Neural cell (in vitro differentiated cells): ENCODE measurements at regions not wholly inside any gene's neighbourhood (a gene's known extent, or its start where the extent isn't known, plus 50 kb on each side); places are given as distances from the start of the nearest gene placed in this dataset.
"Not testable (repeated sequence)": the region's sequence is repeated elsewhere in the genome, so short reads cannot be mapped to it uniquely, and the experiment has no call there.

ENCODE experiments used
- EZH2 ChIP-seq: fragments of 200-600, 300-800 bp; shearing (Covaris generic), sonication (generic); IDR thresholded peaks from 2 replicates; pipeline ENCODE4 v1.6.1; 2014; ENCODE audit warnings: antibody characterized with exemption, low read length, borderline replicate concordance, mild to moderate bottlenecking; ENCODE audit not compliant: insufficient read depth, poor library complexity, severe bottlenecking
- POLR2AphosphoS5 ChIP-seq: IDR thresholded peaks from 2 replicates; pipeline ENCODE4 v1.6.1; 2012
- RAD21 ChIP-seq: fragments of 450-650 bp; conservative IDR thresholded peaks from 2 replicates; pipeline ENCODE4 v1.6.1; 2014; ENCODE audit warnings: antibody characterized with exemption, mild to moderate bottlenecking, moderate library complexity
- SMC3 ChIP-seq: fragments of 450-650 bp; conservative IDR thresholded peaks from 2 replicates; pipeline ENCODE4 v1.6.1; 2014; ENCODE audit warnings: antibody characterized with exemption, mild to moderate bottlenecking, moderate library complexity; ENCODE audit not compliant: poor library complexity
- TAF1 ChIP-seq: IDR thresholded peaks from 2 replicates; pipeline ENCODE4 v1.6.1; 2012; ENCODE audit warnings: low read depth
- TF ChIP-seq, protein P1 (sequence below): fragments of 450-650 bp; IDR thresholded peaks from 2 replicates; pipeline ENCODE4 v1.5.1; 2014; ENCODE audit warnings: antibody characterized with exemption, mild to moderate bottlenecking, moderate library complexity; ENCODE audit not compliant: poor library complexity, severe bottlenecking
- TF ChIP-seq, protein P2 (sequence below): IDR thresholded peaks from 2 replicates; pipeline ENCODE4 v1.6.1; 2012; ENCODE audit warnings: borderline replicate concordance

DNA sequence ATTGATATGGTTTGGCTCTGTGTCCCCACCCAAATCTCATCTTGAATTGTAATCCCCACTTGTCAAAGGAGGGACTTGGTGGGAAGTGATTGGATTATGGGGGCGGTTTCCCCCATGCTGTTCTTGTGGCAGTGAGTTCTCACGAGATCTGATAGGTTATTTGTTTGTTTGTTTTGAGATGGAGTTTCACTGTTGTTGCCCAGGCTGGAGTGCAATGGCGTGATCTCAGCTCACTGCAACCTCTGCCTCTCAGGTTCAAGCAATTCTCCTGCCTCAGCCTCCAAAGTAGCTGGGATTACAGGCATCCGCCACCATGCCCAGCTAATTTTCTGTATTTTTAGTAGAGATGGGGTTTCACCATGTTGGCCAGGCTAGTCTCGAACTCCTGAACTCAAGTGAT is 364.7 kb downstream of the DSC3 start:
- TF ChIP-seq, protein P1, sequence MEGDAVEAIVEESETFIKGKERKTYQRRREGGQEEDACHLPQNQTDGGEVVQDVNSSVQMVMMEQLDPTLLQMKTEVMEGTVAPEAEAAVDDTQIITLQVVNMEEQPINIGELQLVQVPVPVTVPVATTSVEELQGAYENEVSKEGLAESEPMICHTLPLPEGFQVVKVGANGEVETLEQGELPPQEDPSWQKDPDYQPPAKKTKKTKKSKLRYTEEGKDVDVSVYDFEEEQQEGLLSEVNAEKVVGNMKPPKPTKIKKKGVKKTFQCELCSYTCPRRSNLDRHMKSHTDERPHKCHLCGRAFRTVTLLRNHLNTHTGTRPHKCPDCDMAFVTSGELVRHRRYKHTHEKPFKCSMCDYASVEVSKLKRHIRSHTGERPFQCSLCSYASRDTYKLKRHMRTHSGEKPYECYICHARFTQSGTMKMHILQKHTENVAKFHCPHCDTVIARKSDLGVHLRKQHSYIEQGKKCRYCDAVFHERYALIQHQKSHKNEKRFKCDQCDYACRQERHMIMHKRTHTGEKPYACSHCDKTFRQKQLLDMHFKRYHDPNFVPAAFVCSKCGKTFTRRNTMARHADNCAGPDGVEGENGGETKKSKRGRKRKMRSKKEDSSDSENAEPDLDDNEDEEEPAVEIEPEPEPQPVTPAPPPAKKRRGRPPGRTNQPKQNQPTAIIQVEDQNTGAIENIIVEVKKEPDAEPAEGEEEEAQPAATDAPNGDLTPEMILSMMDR: not testable (repeated sequence)
- not testable (repeated sequence) for TF ChIP-seq POLR2AphosphoS5, SMC3, TAF1, EZH2, RAD21
- TF ChIP-seq, protein P2, sequence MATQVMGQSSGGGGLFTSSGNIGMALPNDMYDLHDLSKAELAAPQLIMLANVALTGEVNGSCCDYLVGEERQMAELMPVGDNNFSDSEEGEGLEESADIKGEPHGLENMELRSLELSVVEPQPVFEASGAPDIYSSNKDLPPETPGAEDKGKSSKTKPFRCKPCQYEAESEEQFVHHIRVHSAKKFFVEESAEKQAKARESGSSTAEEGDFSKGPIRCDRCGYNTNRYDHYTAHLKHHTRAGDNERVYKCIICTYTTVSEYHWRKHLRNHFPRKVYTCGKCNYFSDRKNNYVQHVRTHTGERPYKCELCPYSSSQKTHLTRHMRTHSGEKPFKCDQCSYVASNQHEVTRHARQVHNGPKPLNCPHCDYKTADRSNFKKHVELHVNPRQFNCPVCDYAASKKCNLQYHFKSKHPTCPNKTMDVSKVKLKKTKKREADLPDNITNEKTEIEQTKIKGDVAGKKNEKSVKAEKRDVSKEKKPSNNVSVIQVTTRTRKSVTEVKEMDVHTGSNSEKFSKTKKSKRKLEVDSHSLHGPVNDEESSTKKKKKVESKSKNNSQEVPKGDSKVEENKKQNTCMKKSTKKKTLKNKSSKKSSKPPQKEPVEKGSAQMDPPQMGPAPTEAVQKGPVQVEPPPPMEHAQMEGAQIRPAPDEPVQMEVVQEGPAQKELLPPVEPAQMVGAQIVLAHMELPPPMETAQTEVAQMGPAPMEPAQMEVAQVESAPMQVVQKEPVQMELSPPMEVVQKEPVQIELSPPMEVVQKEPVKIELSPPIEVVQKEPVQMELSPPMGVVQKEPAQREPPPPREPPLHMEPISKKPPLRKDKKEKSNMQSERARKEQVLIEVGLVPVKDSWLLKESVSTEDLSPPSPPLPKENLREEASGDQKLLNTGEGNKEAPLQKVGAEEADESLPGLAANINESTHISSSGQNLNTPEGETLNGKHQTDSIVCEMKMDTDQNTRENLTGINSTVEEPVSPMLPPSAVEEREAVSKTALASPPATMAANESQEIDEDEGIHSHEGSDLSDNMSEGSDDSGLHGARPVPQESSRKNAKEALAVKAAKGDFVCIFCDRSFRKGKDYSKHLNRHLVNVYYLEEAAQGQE: not testable (repeated sequence)
